PFSK-1 (cell line): ENCODE measurements at regions not wholly inside any gene's neighbourhood (a gene's known extent, or its start where the extent isn't known, plus 50 kb on each side); places are given as distances from the start of the nearest gene placed in this dataset.

Source experiments
- POLR2AphosphoS5 ChIP-seq: IDR thresholded peaks from 2 replicates; pipeline ENCODE4 v1.6.1; 2012; ENCODE audit warnings: low read depth, mild to moderate bottlenecking, control low read depth, low read length, moderate library complexity
- REST ChIP-seq, 2 experiments: IDR thresholded peaks; 2 replicates each; pipeline versions ENCODE4 v1.6.1 to v1.8.0; 2011 to 2012; ENCODE audit warnings: low read depth in 2 of 2, low read length in 2 of 2, control low read depth in 1 of 2, inconsistent platforms in 1 of 2, mild to moderate bottlenecking in 1 of 2, moderate library complexity in 1 of 2; ENCODE audit not compliant: insufficient read depth in 1 of 2
- SIN3A ChIP-seq: IDR thresholded peaks from 2 replicates; pipeline ENCODE4 v1.6.1; 2012; ENCODE audit warnings: mild to moderate bottlenecking, low read length, moderate library complexity, borderline replicate concordance; ENCODE audit not compliant: insufficient read depth

GRCh38 chrX:6377103-6377764, 148.6 kb upstream of the NLGN4X start:
- no peak for TF ChIP-seq REST (IDR thresholded peaks at IDR 0.05; ENCODE audit: insufficient read depth in 1 of 2, low read depth in 2 of 2, low read length in 2 of 2)
- no peak for TF ChIP-seq POLR2AphosphoS5
- no peak for TF ChIP-seq SIN3A
